GM23338 (cell line): ENCODE measurements at regions not wholly inside any gene's neighbourhood (a gene's known extent, or its start where the extent isn't known, plus 50 kb on each side); places are given as distances from the start of the nearest gene placed in this dataset.

Source experiments
- ATAC-seq: fragments of 200-7000 bp; cut with Tn5 transposase; 3 replicates; pipeline ENCODE4 v1.9.1; 2020
- DNase-seq: peaks from one replicate; pipeline ENCODE4 v3.0.0-alpha.2; 2015; ENCODE audit warnings: low spot score
- H2AFZ ChIP-seq: fragments of 200-600 bp; sonication (generic); 2 replicates; pipeline ENCODE4 v1.8.0; 2016; ENCODE audit warnings: antibody characterized with exemption, mild to moderate bottlenecking, moderate library complexity
- H3F3A ChIP-seq: fragments of 200-600 bp; sonication (generic); replicated peaks from 2 replicates; pipeline ENCODE4 v1.8.0; 2017; ENCODE audit warnings: antibody characterized with exemption, mixed run types, low read depth
- H3K27ac ChIP-seq: fragments of 200-600 bp; sonication (generic); 2 replicates; pipeline ENCODE4 v1.6.1; 2016; ENCODE audit warnings: low read depth
- H3K27me3 ChIP-seq: fragments of 200-600 bp; sonication (generic); 2 replicates; pipeline ENCODE4 v1.8.0; 2016; ENCODE audit warnings: mild to moderate bottlenecking, mixed run types, moderate library complexity; ENCODE audit not compliant: insufficient read depth
- H3K36me3 ChIP-seq: fragments of 200-600 bp; sonication (generic); 2 replicates; pipeline ENCODE4 v1.8.0; 2016; ENCODE audit warnings: mild to moderate bottlenecking; ENCODE audit not compliant: insufficient read depth
- H3K4me1 ChIP-seq: fragments of 200-600 bp; sonication (generic); 2 replicates; pipeline ENCODE4 v1.8.0; 2016; ENCODE audit warnings: mild to moderate bottlenecking, moderate library complexity; ENCODE audit not compliant: insufficient read depth
- H3K4me2 ChIP-seq: fragments of 200-600 bp; sonication (generic); 2 replicates; pipeline ENCODE4 v1.7.1; 2017; ENCODE audit warnings: mixed run types
- H3K4me3 ChIP-seq: fragments of 200-600 bp; sonication (generic); 2 replicates; pipeline ENCODE4 v1.6.1; 2016; ENCODE audit warnings: mixed run types
- H3K79me2 ChIP-seq: fragments of 200-600 bp; sonication (generic); replicated peaks from 2 replicates; pipeline ENCODE4 v1.8.0; 2017; ENCODE audit warnings: mild to moderate bottlenecking; ENCODE audit not compliant: insufficient read depth
- H3K9me2 ChIP-seq: fragments of 200-600 bp; sonication (generic); 2 replicates; pipeline ENCODE4 v1.8.0; 2017; ENCODE audit not compliant: insufficient read depth
- H4K20me1 ChIP-seq: fragments of 200-600 bp; sonication (generic); replicated peaks from 2 replicates; pipeline ENCODE4 v1.8.0; 2017; ENCODE audit warnings: mild to moderate bottlenecking; ENCODE audit not compliant: insufficient read depth
- H3K27ac Mint-ChIP-seq: 2 replicates; pipeline ENCODE4 v1.8.0; 2020; ENCODE audit warnings: inconsistent platforms, mild to moderate bottlenecking, moderate library complexity, mixed read lengths
- H3K27me3 Mint-ChIP-seq: 3 replicates; pipeline ENCODE4 v1.8.0; 2022; ENCODE audit warnings: low read depth, mild to moderate bottlenecking, moderate library complexity, mixed read lengths, inconsistent platforms; ENCODE audit not compliant: insufficient read depth, poor library complexity
- H3K36me3 Mint-ChIP-seq: 3 replicates; pipeline ENCODE4 v1.8.0; 2021; ENCODE audit warnings: low read depth, mild to moderate bottlenecking, inconsistent platforms, moderate library complexity, mixed read lengths
- H3K4me1 Mint-ChIP-seq: 3 replicates; pipeline ENCODE4 v1.8.0; 2020; ENCODE audit warnings: mild to moderate bottlenecking, inconsistent platforms, mixed read lengths
- H3K4me3 Mint-ChIP-seq: 3 replicates; pipeline ENCODE4 v1.8.0; 2021; ENCODE audit warnings: moderate library complexity, mild to moderate bottlenecking, inconsistent platforms, mixed read lengths
- H3K9me3 Mint-ChIP-seq: 3 replicates; pipeline ENCODE4 v1.8.0; 2020; ENCODE audit warnings: moderate library complexity, mild to moderate bottlenecking, inconsistent platforms, mixed read lengths
- EZH2 ChIP-seq: fragments of 200-600 bp; sonication (generic); IDR thresholded peaks from one replicate; pipeline ENCODE4 v1.8.0; 2017; ENCODE audit warnings: antibody characterized with exemption, mild to moderate bottlenecking, low read depth; ENCODE audit not compliant: unreplicated experiment
- JUNB ChIP-seq: IDR thresholded peaks from one replicate; pipeline ENCODE4 v1.6.1; 2016; ENCODE audit warnings: antibody characterized with exemption; ENCODE audit not compliant: unreplicated experiment
- NANOG ChIP-seq: IDR thresholded peaks from 2 replicates; pipeline ENCODE4 v1.6.1; 2016; ENCODE audit warnings: antibody characterized with exemption, borderline replicate concordance
- POLR2AphosphoS5 ChIP-seq: IDR thresholded peaks from 2 replicates; pipeline ENCODE4 v1.6.1; 2016; ENCODE audit warnings: antibody characterized with exemption, low read depth
- STAT1 ChIP-seq: IDR thresholded peaks from one replicate; pipeline ENCODE4 v1.6.1; 2016; ENCODE audit warnings: antibody characterized with exemption; ENCODE audit not compliant: unreplicated experiment
- ZNF114 ChIP-seq: fragments of 250-450 bp; sonication (Bioruptor Pico); IDR thresholded peaks from 2 replicates; pipeline ENCODE4 v1.5.0; 2020; ENCODE audit warnings: mild to moderate bottlenecking, moderate library complexity
- ZNF331 ChIP-seq: fragments of 250-450 bp; sonication (Bioruptor Pico); IDR thresholded peaks from 2 replicates; pipeline ENCODE4 v1.5.0; 2020; ENCODE audit warnings: low read depth, mild to moderate bottlenecking, moderate library complexity
- ZNF462 ChIP-seq: fragments of 250-450 bp; sonication (Bioruptor Pico); IDR thresholded peaks from 2 replicates; pipeline ENCODE4 v1.5.0; 2020; ENCODE audit warnings: mild to moderate bottlenecking, moderate library complexity
- TF ChIP-seq, protein P1 (sequence below): IDR thresholded peaks from 2 replicates; pipeline ENCODE4 v1.6.1; 2016; ENCODE audit warnings: antibody characterized with exemption

DNA sequence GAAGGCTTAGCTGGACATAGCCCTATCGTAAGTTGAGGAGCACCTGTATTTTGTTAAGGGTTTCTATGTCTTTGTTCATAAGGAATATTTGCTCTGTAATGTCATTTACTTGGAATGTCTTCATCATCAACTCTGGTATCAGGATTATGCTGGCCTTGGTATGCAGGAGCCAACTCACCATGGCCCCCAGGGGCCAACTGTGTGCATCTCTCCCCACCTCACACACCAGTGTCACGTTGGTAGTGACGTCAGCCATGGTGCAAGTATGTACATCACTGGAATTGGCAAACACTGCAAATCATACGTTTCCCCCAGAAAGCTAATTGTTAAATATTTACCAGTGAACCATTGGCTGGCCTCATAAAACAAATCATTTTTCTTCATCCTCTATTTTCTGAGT lies 70.8 kb downstream of the YTHDF1 start:
- DNase-seq, result no peak
- TF ChIP-seq, protein P1, sequence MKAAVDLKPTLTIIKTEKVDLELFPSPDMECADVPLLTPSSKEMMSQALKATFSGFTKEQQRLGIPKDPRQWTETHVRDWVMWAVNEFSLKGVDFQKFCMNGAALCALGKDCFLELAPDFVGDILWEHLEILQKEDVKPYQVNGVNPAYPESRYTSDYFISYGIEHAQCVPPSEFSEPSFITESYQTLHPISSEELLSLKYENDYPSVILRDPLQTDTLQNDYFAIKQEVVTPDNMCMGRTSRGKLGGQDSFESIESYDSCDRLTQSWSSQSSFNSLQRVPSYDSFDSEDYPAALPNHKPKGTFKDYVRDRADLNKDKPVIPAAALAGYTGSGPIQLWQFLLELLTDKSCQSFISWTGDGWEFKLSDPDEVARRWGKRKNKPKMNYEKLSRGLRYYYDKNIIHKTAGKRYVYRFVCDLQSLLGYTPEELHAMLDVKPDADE, result no peak
- TF ChIP-seq ZNF462, result no peak
- no peak for TF ChIP-seq ZNF331 (CRISPR knock-in tag)
- TF ChIP-seq POLR2AphosphoS5, result no peak
- TF ChIP-seq NANOG, result no peak
- no peak for TF ChIP-seq ZNF114 (CRISPR knock-in tag)
- TF ChIP-seq JUNB, result no peak
- no peak for TF ChIP-seq STAT1
- TF ChIP-seq EZH2, result no peak
- H3K4me1 ChIP-seq, result peaks cover 4% of the 10 kb centered on the region; the same call in 1 of the 2 replicates
- peaks cover 11% of the 10 kb centered on the region; the same call in 2 of the 3 replicates for H3K4me1 Mint-ChIP-seq
- H3K36me3 ChIP-seq, result no peaks in the 10 kb centered on the region
- H2AFZ ChIP-seq, result no peak overlapping the region
- H3K27ac Mint-ChIP-seq, result no peak overlapping the region
- H3F3A ChIP-seq, result no peaks in the 10 kb centered on the region
- no peaks in the 10 kb centered on the region for H3K27me3 Mint-ChIP-seq
- H3K79me2 ChIP-seq, result no peaks in the 10 kb centered on the region
- peaks cover 8% of the 10 kb centered on the region for H3K36me3 Mint-ChIP-seq
- no peak overlapping the region for H3K4me3 ChIP-seq
- no peak overlapping the region for H3K27ac ChIP-seq
- no peak for ATAC-seq
- no peaks in the 10 kb centered on the region for H4K20me1 ChIP-seq
- 0 out of 2 replicates have a peak, but pooled peaks cover 3% of the 10 kb centered on the region for H3K9me2 ChIP-seq
- H3K4me2 ChIP-seq, result no peak overlapping the region
- peaks cover 33% of the 10 kb centered on the region for H3K9me3 Mint-ChIP-seq
- H3K4me3 Mint-ChIP-seq, result no peak overlapping the region
- H3K27me3 ChIP-seq, result no peaks in the 10 kb centered on the region
